Muscle of leg (tissue), 3 donors: ENCODE measurements at regions not wholly inside any gene's neighbourhood (a gene's known extent, or its start where the extent isn't known, plus 50 kb on each side); places are given as distances from the start of the nearest gene placed in this dataset.

ENCODE experiments used
- DNase-seq: peaks from one replicate; pipeline ENCODE4 v3.0.0; 2013
- H3K27ac ChIP-seq: one replicate; pipeline ENCODE4 v1.5.1; 2013; ENCODE audit warnings: mild to moderate bottlenecking, low read length, control low read depth
- H3K27me3 ChIP-seq: one replicate; pipeline ENCODE4 v1.6.1; 2013; ENCODE audit warnings: low read length; ENCODE audit not compliant: control insufficient read depth, insufficient read depth
- H3K36me3 ChIP-seq: one replicate; pipeline ENCODE4 v1.6.1; 2013; ENCODE audit warnings: low read length; ENCODE audit not compliant: control insufficient read depth, insufficient read depth
- H3K4me1 ChIP-seq: one replicate; pipeline ENCODE4 v1.6.1; 2013; ENCODE audit warnings: low read length; ENCODE audit not compliant: control insufficient read depth, insufficient read depth
- H3K4me3 ChIP-seq: one replicate; pipeline ENCODE4 v1.5.1; 2013; ENCODE audit warnings: low read length, control low read depth
- H3K9me3 ChIP-seq: replicated peaks from 2 replicates; pipeline ENCODE4 v1.6.1; 2013; ENCODE audit warnings: low read depth, low read length; ENCODE audit not compliant: control insufficient read depth
- WGBS: methylation state at CpG from one replicate; pipeline ENCODE4 v1.1.5; 2013; ENCODE audit warnings: missing lambda C conversion rate; ENCODE audit not compliant: insufficient coverage; 5-methylcytosine and 5-hydroxymethylcytosine counted together

- Histone ChIP-seq H3K9me3 (no peaks in the 10 kb centered on the region), H3K36me3 (no peaks in the 10 kb centered on the region), H3K27me3 (no peaks in the 10 kb centered on the region), H3K27ac (no peak overlapping the region), H3K4me1 (no peaks in the 10 kb centered on the region), H3K4me3 (no peak overlapping the region)
- DNase-seq = no peak
- 88% methylated on average over 2 of the region's 3 CpGs for WGBS
These were observed 203.9 kb upstream of the ADCY2 start for GRCh38 chr5:7192016-7192415.

- peaks cover 9% of the 10 kb centered on the region for H3K9me3 ChIP-seq
- DNase-seq = no peak
- WGBS = no CpG with 5 or more reads among the region's 1 CpG
- H3K27ac ChIP-seq = no peak overlapping the region
- no peaks in the 10 kb centered on the region for H3K27me3 ChIP-seq
- no peaks in the 10 kb centered on the region for H3K4me1 ChIP-seq
- no peak overlapping the region for H3K4me3 ChIP-seq
- H3K36me3 ChIP-seq = no peaks in the 10 kb centered on the region
These were observed 193.1 kb upstream of the ADCY2 start for GRCh38 chr5:7202846-7203245.

GRCh38 chr5:7207979-7208378 lies 188.0 kb upstream of the ADCY2 start:
- DNase-seq = no peak
- 91% methylated on average over 2 of the region's 2 CpGs for WGBS
- H3K36me3 ChIP-seq = no peaks in the 10 kb centered on the region
- H3K4me1 ChIP-seq = peaks cover 4% of the 10 kb centered on the region
- H3K9me3 ChIP-seq = peaks cover 4% of the 10 kb centered on the region
- H3K27ac ChIP-seq = no peak overlapping the region
- no peaks in the 10 kb centered on the region for H3K27me3 ChIP-seq
- no peak overlapping the region for H3K4me3 ChIP-seq

GRCh38 chr5:7208938-7209337 lies 187.0 kb upstream of the ADCY2 start:
- Histone ChIP-seq H3K4me1 (peaks cover 4% of the 10 kb centered on the region), H3K27me3 (no peaks in the 10 kb centered on the region), H3K4me3 (no peak overlapping the region), H3K36me3 (no peaks in the 10 kb centered on the region), H3K9me3 (peaks cover 4% of the 10 kb centered on the region), H3K27ac (no peak overlapping the region)
- peak; percentile 30 for DNase-seq
- 16% methylated on average over 5 of the region's 5 CpGs for WGBS

- no peak overlapping the region for H3K4me3 ChIP-seq
These were observed 186.3 kb upstream of the ADCY2 start for GRCh38 chr5:7209658-7210057.

GRCh38 chr5:7210549-7210948 lies 185.4 kb upstream of the ADCY2 start:
- Histone ChIP-seq H3K4me1 (peaks cover 4% of the 10 kb centered on the region), H3K4me3 (no peak overlapping the region), H3K27ac (no peak overlapping the region), H3K9me3 (peaks cover 4% of the 10 kb centered on the region), H3K27me3 (no peaks in the 10 kb centered on the region), H3K36me3 (no peaks in the 10 kb centered on the region)
- no peak for DNase-seq
- 92% methylated on average over 2 of the region's 2 CpGs for WGBS

More at GRCh38 chr5:7209658-7210057, 186.3 kb upstream of the ADCY2 start:
- H3K4me1 ChIP-seq = peaks cover 4% of the 10 kb centered on the region
- no peaks in the 10 kb centered on the region for H3K36me3 ChIP-seq
- H3K27me3 ChIP-seq = no peaks in the 10 kb centered on the region
- H3K9me3 ChIP-seq = peaks cover 4% of the 10 kb centered on the region
- no peak overlapping the region for H3K27ac ChIP-seq
- peak; percentile 64 for DNase-seq

GRCh38 chr5:7213525-7213924 lies 182.4 kb upstream of the ADCY2 start:
- Histone ChIP-seq H3K9me3 (peaks cover 2% of the 10 kb centered on the region), H3K27me3 (no peaks in the 10 kb centered on the region), H3K36me3 (no peaks in the 10 kb centered on the region), H3K27ac (no peak overlapping the region), H3K4me1 (peaks cover 4% of the 10 kb centered on the region), H3K4me3 (no peak overlapping the region)
- WGBS = 83% methylated on average over 2 of the region's 5 CpGs
- DNase-seq = no peak

GRCh38 chr5:7214906-7215416 lies 181.0 kb upstream of the ADCY2 start:
- Histone ChIP-seq H3K36me3 (no peaks in the 10 kb centered on the region), H3K9me3 (no peaks in the 10 kb centered on the region), H3K27ac (no peak overlapping the region), H3K27me3 (no peaks in the 10 kb centered on the region), H3K4me3 (no peak overlapping the region), H3K4me1 (no peaks in the 10 kb centered on the region)
- no peak for DNase-seq
- WGBS = 93% methylated on average over 4 of the region's 7 CpGs

- Histone ChIP-seq H3K36me3 (no peaks in the 10 kb centered on the region), H3K27ac (no peak overlapping the region), H3K4me3 (no peak overlapping the region), H3K27me3 (no peaks in the 10 kb centered on the region), H3K4me1 (no peaks in the 10 kb centered on the region), H3K9me3 (no peaks in the 10 kb centered on the region)
- no CpG with 5 or more reads among the region's 2 CpGs for whole genome bisulfite sequencing
- DNase-seq = no peak
These were observed 177.8 kb upstream of the ADCY2 start for GRCh38 chr5:7218141-7218540.

- H3K27ac ChIP-seq = no peak overlapping the region
- H3K9me3 ChIP-seq = no peaks in the 10 kb centered on the region
- WGBS = 69% methylated on average over 3 of the region's 4 CpGs
- H3K27me3 ChIP-seq = no peaks in the 10 kb centered on the region
- no peak overlapping the region for H3K4me3 ChIP-seq
- DNase-seq = no peak
- no peaks in the 10 kb centered on the region for H3K4me1 ChIP-seq
- H3K36me3 ChIP-seq = no peaks in the 10 kb centered on the region
These were observed 175.8 kb upstream of the ADCY2 start for GRCh38 chr5:7220156-7220555.

GRCh38 chr5:7221041-7221440 lies 174.9 kb upstream of the ADCY2 start:
- no CpG with 5 or more reads among the region's 3 CpGs for WGBS
- DNase-seq = no peak
- no peaks in the 10 kb centered on the region for H3K36me3 ChIP-seq
- H3K4me3 ChIP-seq = no peak overlapping the region
- no peak overlapping the region for H3K27ac ChIP-seq
- H3K27me3 ChIP-seq = no peaks in the 10 kb centered on the region
- no peaks in the 10 kb centered on the region for H3K9me3 ChIP-seq
- H3K4me1 ChIP-seq = no peaks in the 10 kb centered on the region
